PC-3 (cell line): ENCODE measurements at regions not wholly inside any gene's neighbourhood (a gene's known extent, or its start where the extent isn't known, plus 50 kb on each side); places are given as distances from the start of the nearest gene placed in this dataset.

ENCODE experiments used
- ATAC-seq: fragments of 200-7000 bp; cut with Tn5 transposase; 2 replicates; pipeline ENCODE4 v1.9.1; 2020; ENCODE audit warnings: mild to moderate bottlenecking, moderate library complexity
- BruUV-seq: library from RNA; stranded (reverse); fragments of 400-500 nt; replicated peaks from 2 replicates; lab custom pipeline; 2021; lab: Mats Ljungman, UMichigan
- CTCF ChIA-PET: fragments of 300-600 bp; sonication (Branson Sonifier 250); formaldehyde crosslinking; loops from one replicate; lab custom pipeline; 2022; ENCODE audit warnings: antibody characterized with exemption; lab: Charles Lee
- POLR2A ChIA-PET: fragments of 300-600 bp; sonication (Branson Sonifier 250); formaldehyde crosslinking; loops from one replicate; lab custom pipeline; 2022; ENCODE audit warnings: antibody characterized with exemption; ENCODE audit not compliant: unreplicated experiment; lab: Charles Lee
- DNase-seq: peaks from one replicate; pipeline ENCODE4 v3.0.0-alpha.2; 2015
- H2AFZ ChIP-seq: fragments of 300-600 bp; sonication (generic); 2 replicates; pipeline ENCODE4 v1.6.0; 2016; ENCODE audit warnings: antibody characterized with exemption, low read length
- H3F3A ChIP-seq: fragments of 300-600 bp; sonication (generic); one replicate; pipeline ENCODE4 v1.6.0; 2017; ENCODE audit warnings: antibody characterized with exemption, low read length, control low read depth, mild to moderate bottlenecking; ENCODE audit not compliant: unreplicated experiment
- H3K27ac ChIP-seq: fragments of 300-600 bp; sonication (generic); 2 replicates; pipeline ENCODE4 v1.5.1; 2016; ENCODE audit warnings: mild to moderate bottlenecking, low read length
- H3K27me3 ChIP-seq: fragments of 300-600 bp; sonication (generic); 2 replicates; pipeline ENCODE4 v1.6.1; 2016; ENCODE audit warnings: low read length, mixed read lengths
- H3K36me3 ChIP-seq: fragments of 300-600 bp; sonication (generic); 2 replicates; pipeline ENCODE4 v1.6.1; 2016; ENCODE audit warnings: low read depth, mixed run types, low read length, mixed read lengths
- H3K4me1 ChIP-seq: fragments of 300-600 bp; sonication (generic); 2 replicates; pipeline ENCODE4 v1.5.1; 2016; ENCODE audit warnings: low read length; ENCODE audit not compliant: insufficient read depth
- H3K4me2 ChIP-seq: fragments of 300-600 bp; sonication (generic); 2 replicates; pipeline ENCODE4 v1.6.0; 2016; ENCODE audit warnings: low read length
- H3K4me3 ChIP-seq: fragments of 300-600 bp; sonication (generic); 2 replicates; pipeline ENCODE4 v1.5.1; 2016; ENCODE audit warnings: mild to moderate bottlenecking, low read length, mixed read lengths
- H3K79me2 ChIP-seq: fragments of 300-600 bp; sonication (generic); 2 replicates; pipeline ENCODE4 v1.6.1; 2017; ENCODE audit warnings: low read length, mixed read lengths
- H3K9ac ChIP-seq: fragments of 300-600 bp; sonication (generic); 2 replicates; pipeline ENCODE4 v1.6.0; 2016; ENCODE audit warnings: mild to moderate bottlenecking, low read length
- H3K9me2 ChIP-seq: fragments of 300-600 bp; sonication (generic); replicated peaks from 2 replicates; pipeline ENCODE4 v1.6.1; 2016; ENCODE audit warnings: mixed run types, low read length, mixed read lengths
- H3K9me3 ChIP-seq: fragments of 300-600 bp; sonication (generic); 2 replicates; pipeline ENCODE4 v1.6.1; 2016; ENCODE audit warnings: low read length, mixed read lengths
- H4K20me1 ChIP-seq: fragments of 300-600 bp; sonication (generic); 2 replicates; pipeline ENCODE4 v1.6.1; 2016; ENCODE audit warnings: low read length, mixed read lengths
- CTCF ChIP-seq: fragments of 300-600 bp; sonication (generic); conservative IDR thresholded peaks from 2 replicates; pipeline ENCODE4 v1.5.1; 2017; ENCODE audit warnings: antibody characterized with exemption, low read depth, mild to moderate bottlenecking, low read length
- EZH2 ChIP-seq: fragments of 300-600 bp; sonication (generic); IDR thresholded peaks from one replicate; pipeline ENCODE4 v1.6.1; 2017; ENCODE audit warnings: antibody characterized with exemption, mild to moderate bottlenecking, low read length; ENCODE audit not compliant: unreplicated experiment
- EZH2phosphoT487 ChIP-seq: fragments of 300-600 bp; sonication (generic); IDR thresholded peaks from 2 replicates; pipeline ENCODE4 v1.6.1; 2018; ENCODE audit warnings: mild to moderate bottlenecking, antibody characterized with exemption, low read length, borderline replicate concordance
- intact Hi-C: fragments of 100-400 bp; cut with micrococcal nuclease; formaldehyde crosslinking; loops from 2 replicates; pipeline ENCODE4 v1.9.0; 2023

- Histone ChIP-seq H3K27me3 (no peaks in the 10 kb centered on the region), H3K79me2 (no peaks in the 10 kb centered on the region), H3K27ac (no peak overlapping the region), H2AFZ (no peak overlapping the region), H3K9me3 (no peaks in the 10 kb centered on the region), H3F3A (no peaks in the 10 kb centered on the region), H4K20me1 (no peaks in the 10 kb centered on the region), H3K9me2 (no peaks in the 10 kb centered on the region), H3K4me2 (no peak overlapping the region), H3K4me1 (no peaks in the 10 kb centered on the region), H3K36me3 (no peaks in the 10 kb centered on the region), H3K9ac (no peak overlapping the region), H3K4me3 (no peak overlapping the region)
- CTCF ChIA-PET, result no interaction called here
- intact Hi-C loops, result no loop called here
- TF ChIP-seq CTCF (no peak), EZH2phosphoT487 (no peak), EZH2 (no peak)
- no peak for ATAC-seq
- no peak for DNase-seq
- no TSS peak for BruUV-seq
- POLR2A ChIA-PET, result no interaction called here
Measured at GRCh38 chrX:123088331-123088730, 95.7 kb upstream of the GRIA3 start.

- no peak for TF ChIP-seq EZH2
- TF ChIP-seq CTCF, result no peak
- no peak for TF ChIP-seq EZH2phosphoT487
- Histone ChIP-seq H3K27me3 (no peaks in the 10 kb centered on the region), H3K9ac (no peak overlapping the region), H3K4me2 (no peak overlapping the region), H3K4me1 (no peaks in the 10 kb centered on the region), H3F3A (no peaks in the 10 kb centered on the region), H3K9me3 (no peaks in the 10 kb centered on the region), H3K4me3 (no peak overlapping the region), H4K20me1 (no peaks in the 10 kb centered on the region), H3K9me2 (no peaks in the 10 kb centered on the region), H3K27ac (no peak overlapping the region), H2AFZ (no peak overlapping the region), H3K36me3 (no peaks in the 10 kb centered on the region), H3K79me2 (no peaks in the 10 kb centered on the region)
- ChIA-PET CTCF (no interaction called here), POLR2A (no interaction called here)
- DNase-seq (no peak), ATAC-seq (no peak)
- no TSS peak for BruUV-seq
- intact Hi-C loops, result no loop called here
Measured at GRCh38 chrX:123088930-123089329, 95.1 kb upstream of the GRIA3 start.

- ChIA-PET POLR2A (no interaction called here), CTCF (no interaction called here)
- Histone ChIP-seq H3F3A (no peaks in the 10 kb centered on the region), H3K9me2 (no peaks in the 10 kb centered on the region), H4K20me1 (no peaks in the 10 kb centered on the region), H3K4me2 (no peak overlapping the region), H3K27ac (no peak overlapping the region), H3K9me3 (no peaks in the 10 kb centered on the region), H3K4me1 (no peaks in the 10 kb centered on the region), H3K36me3 (no peaks in the 10 kb centered on the region), H3K79me2 (no peaks in the 10 kb centered on the region), H3K27me3 (no peaks in the 10 kb centered on the region), H3K4me3 (no peak overlapping the region), H2AFZ (no peak overlapping the region), H3K9ac (no peak overlapping the region)
- ATAC-seq (no peak), DNase-seq (no peak)
- intact Hi-C loops, result no loop called here
- no peak for TF ChIP-seq CTCF
- no peak for TF ChIP-seq EZH2phosphoT487
- no peak for TF ChIP-seq EZH2
- BruUV-seq, result no TSS peak
Measured at GRCh38 chrX:123093792-123094191, 90.3 kb upstream of the GRIA3 start.
